ENCODE measurements at regions not wholly inside any gene's neighbourhood (a gene's known extent, or its start where the extent isn't known, plus 50 kb on each side); places are given as distances from the start of the nearest gene placed in this dataset.

- Histone ChIP-seq H3K4me3 (ENCODE audit: low read length) (no peak overlapping the region), H3K27ac (ENCODE audit: low read depth in 1 of 2, low read length in 2 of 2) (no peak overlapping the region), H3K4me1 (ENCODE audit: insufficient read depth, low read length) (no peaks in the 10 kb centered on the region), H3K27me3 (ENCODE audit: control insufficient read depth in 1 of 2, insufficient read depth in 2 of 2, low read length in 2 of 2) (no peaks in the 10 kb centered on the region), H3K36me3 (ENCODE audit: insufficient read depth, low read length) (no peaks in the 10 kb centered on the region), H3K9me3 (ENCODE audit: control insufficient read depth in 1 of 2, insufficient read depth in 1 of 2, low read length in 2 of 2) (peaks cover 4 to 22% of the 10 kb centered on the region in 2 experiments)
- no peak for TF ChIP-seq CTCF (IDR thresholded peaks at IDR 0.05)
- ChIA-PET POLR2A (no interaction called here), CTCF (no interaction called here)
- Mint-ChIP-seq H3K9me3 (peaks cover 15% of the 10 kb centered on the region), H3K27me3 (no peaks in the 10 kb centered on the region), H3K4me1 (ENCODE audit: low read depth) (no peaks in the 10 kb centered on the region), H3K4me3 (no peak overlapping the region), H3K27ac (no peak overlapping the region), H3K36me3 (ENCODE audit: low read depth) (no peaks in the 10 kb centered on the region)
- ATAC-seq (ENCODE audit: poor library complexity) = no peak
- intact Hi-C loops (cut with DNase I, micrococcal nuclease) = no loop called here
- DNase-seq = no peak
Measured at GRCh38 chr4:188299161-188299560, 159.9 kb downstream of the TRIML1 start.

GRCh38 chr4:188300385-188300784 is 161.1 kb downstream of the TRIML1 start:
- Mint-ChIP-seq H3K4me1 (ENCODE audit: low read depth) (no peaks in the 10 kb centered on the region), H3K27me3 (no peaks in the 10 kb centered on the region), H3K9me3 (peaks cover 15% of the 10 kb centered on the region), H3K36me3 (ENCODE audit: low read depth) (no peaks in the 10 kb centered on the region), H3K27ac (no peak overlapping the region), H3K4me3 (no peak overlapping the region)
- intact Hi-C loops (cut with DNase I, micrococcal nuclease) = no loop called here
- Histone ChIP-seq H3K9me3 (ENCODE audit: control insufficient read depth in 1 of 2, insufficient read depth in 1 of 2, low read length in 2 of 2) (peaks cover 4 to 31% of the 10 kb centered on the region in 2 experiments), H3K27ac (ENCODE audit: low read depth in 1 of 2, low read length in 2 of 2) (no peak overlapping the region), H3K4me1 (ENCODE audit: insufficient read depth, low read length) (no peaks in the 10 kb centered on the region), H3K27me3 (ENCODE audit: control insufficient read depth in 1 of 2, insufficient read depth in 2 of 2, low read length in 2 of 2) (no peaks in the 10 kb centered on the region), H3K4me3 (ENCODE audit: low read length) (no peak overlapping the region), H3K36me3 (ENCODE audit: insufficient read depth, low read length) (no peaks in the 10 kb centered on the region)
- ATAC-seq (ENCODE audit: poor library complexity) = no peak
- no peak for TF ChIP-seq CTCF (IDR thresholded peaks at IDR 0.05)
- CTCF ChIA-PET = no interaction called here
- DNase-seq = no peak
- POLR2A ChIA-PET = no interaction called here

GRCh38 chr4:188305690-188306089 is 166.4 kb downstream of the TRIML1 start:
- H3K4me3 ChIP-seq (ENCODE audit: low read length) = no peak overlapping the region
- no peak overlapping the region for H3K4me3 Mint-ChIP-seq
- TF ChIP-seq CTCF (IDR thresholded peaks at IDR 0.05) = no peak
- H3K27me3 Mint-ChIP-seq = no peaks in the 10 kb centered on the region
- no peaks in the 10 kb centered on the region for H3K27me3 ChIP-seq (ENCODE audit: control insufficient read depth in 1 of 2, insufficient read depth in 2 of 2, low read length in 2 of 2)
- no peaks in the 10 kb centered on the region for H3K4me1 ChIP-seq (ENCODE audit: insufficient read depth, low read length)
- intact Hi-C loops (cut with DNase I, micrococcal nuclease) = no loop called here
- H3K36me3 Mint-ChIP-seq (ENCODE audit: low read depth) = no peaks in the 10 kb centered on the region
- CTCF ChIA-PET = no interaction called here
- H3K36me3 ChIP-seq (ENCODE audit: insufficient read depth, low read length) = no peaks in the 10 kb centered on the region
- ATAC-seq (ENCODE audit: poor library complexity) (no peak), DNase-seq (no peak)
- peaks cover 10% of the 10 kb centered on the region for H3K9me3 Mint-ChIP-seq
- POLR2A ChIA-PET = no interaction called here
- no peak overlapping the region for H3K27ac ChIP-seq (ENCODE audit: low read depth in 1 of 2, low read length in 2 of 2)
- no peak overlapping the region for H3K27ac Mint-ChIP-seq
- H3K9me3 ChIP-seq (ENCODE audit: control insufficient read depth in 1 of 2, insufficient read depth in 1 of 2, low read length in 2 of 2) = peaks cover 4 to 24% of the 10 kb centered on the region in 2 experiments
- H3K4me1 Mint-ChIP-seq (ENCODE audit: low read depth) = no peaks in the 10 kb centered on the region

Measured in CD4-positive, alpha-beta T cell (primary cell).